PC-3 (cell line): ENCODE measurements at regions not wholly inside any gene's neighbourhood (a gene's known extent, or its start where the extent isn't known, plus 50 kb on each side); places are given as distances from the start of the nearest gene placed in this dataset.

Source experiments
- CTCF ChIP-seq: fragments of 300-600 bp; sonication (generic); conservative IDR thresholded peaks from 2 replicates; pipeline ENCODE4 v1.5.1; 2017; ENCODE audit warnings: antibody characterized with exemption, low read depth, mild to moderate bottlenecking, low read length
- EZH2phosphoT487 ChIP-seq: fragments of 300-600 bp; sonication (generic); IDR thresholded peaks from 2 replicates; pipeline ENCODE4 v1.6.1; 2018; ENCODE audit warnings: mild to moderate bottlenecking, antibody characterized with exemption, low read length, borderline replicate concordance

DNA sequence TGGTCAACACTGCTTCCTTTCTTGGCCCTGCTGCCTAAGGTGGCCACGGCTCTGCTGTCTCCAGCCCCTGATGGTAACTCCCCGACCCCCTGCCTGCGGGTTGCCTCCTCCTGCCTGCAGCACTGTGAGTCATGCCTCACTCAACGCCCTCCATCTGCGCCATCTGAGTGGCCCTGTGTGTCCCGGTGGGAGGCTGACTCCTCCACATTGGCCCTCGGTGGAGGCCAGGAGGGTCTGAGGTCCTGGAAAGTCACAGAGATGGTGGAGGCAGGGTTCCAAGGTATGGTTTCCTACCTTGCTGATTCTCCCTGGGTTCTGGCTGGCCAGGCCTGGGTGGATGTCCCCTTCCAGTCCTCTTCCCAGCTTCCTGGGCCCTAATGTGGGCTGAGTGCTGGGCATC, 64.5 kb upstream of the ADAMTS2 start:
- TF ChIP-seq CTCF (no peak), EZH2phosphoT487 (no peak)
